ENCODE measurements at regions not wholly inside any gene's neighbourhood (a gene's known extent, or its start where the extent isn't known, plus 50 kb on each side); places are given as distances from the start of the nearest gene placed in this dataset.

GRCh38 chr2:150594299-150594698 lies 106.8 kb upstream of the RND3 start:
- TF ChIP-seq CTCF (IDR thresholded peaks at IDR 0.05; ENCODE audit: borderline replicate concordance, control extremely low read depth, extremely low read depth, insufficient read depth, missing control alignments) = no peak
- no peak for DNase-seq (ENCODE audit: low spot score)
- in situ Hi-C loops (cut with MboI; ENCODE audit: low sequenced_read_pairs, unreplicated experiment) = no loop called here

- no peak for TF ChIP-seq CTCF (IDR thresholded peaks at IDR 0.05; ENCODE audit: borderline replicate concordance, control extremely low read depth, extremely low read depth, insufficient read depth, missing control alignments)
- no peak for DNase-seq (ENCODE audit: low spot score)
- in situ Hi-C loops (cut with MboI; ENCODE audit: low sequenced_read_pairs, unreplicated experiment) = no loop called here
These were observed 104.2 kb upstream of the RND3 start for GRCh38 chr2:150591496-150592285.

GRCh38 chr2:150589681-150590080 lies 102.2 kb upstream of the RND3 start:
- TF ChIP-seq CTCF (IDR thresholded peaks at IDR 0.05; ENCODE audit: borderline replicate concordance, control extremely low read depth, extremely low read depth, insufficient read depth, missing control alignments) = no peak
- in situ Hi-C loops (cut with MboI; ENCODE audit: low sequenced_read_pairs, unreplicated experiment) = no loop called here
- DNase-seq (ENCODE audit: low spot score) = no peak

- no peak for TF ChIP-seq CTCF (IDR thresholded peaks at IDR 0.05; ENCODE audit: borderline replicate concordance, control extremely low read depth, extremely low read depth, insufficient read depth, missing control alignments)
- no peak for DNase-seq (ENCODE audit: low spot score)
- in situ Hi-C loops (cut with MboI; ENCODE audit: low sequenced_read_pairs, unreplicated experiment) = no loop called here
These were observed 101.0 kb upstream of the RND3 start for GRCh38 chr2:150588506-150588870.

- in situ Hi-C loops (cut with MboI; ENCODE audit: low sequenced_read_pairs, unreplicated experiment) = no loop called here
- no peak for DNase-seq (ENCODE audit: low spot score)
- no peak for TF ChIP-seq CTCF (IDR thresholded peaks at IDR 0.05; ENCODE audit: borderline replicate concordance, control extremely low read depth, extremely low read depth, insufficient read depth, missing control alignments)
These were observed 100.4 kb upstream of the RND3 start for GRCh38 chr2:150587547-150588505.

GRCh38 chr2:150586858-150587257 lies 99.4 kb upstream of the RND3 start:
- in situ Hi-C loops (cut with MboI; ENCODE audit: low sequenced_read_pairs, unreplicated experiment) = no loop called here
- TF ChIP-seq CTCF (IDR thresholded peaks at IDR 0.05; ENCODE audit: borderline replicate concordance, control extremely low read depth, extremely low read depth, insufficient read depth, missing control alignments) = no peak
- DNase-seq (ENCODE audit: low spot score) = no peak

Measured in GM13976 (cell line).